ENCODE measurements at regions not wholly inside any gene's neighbourhood (a gene's known extent, or its start where the extent isn't known, plus 50 kb on each side); places are given as distances from the start of the nearest gene placed in this dataset.

DNA sequence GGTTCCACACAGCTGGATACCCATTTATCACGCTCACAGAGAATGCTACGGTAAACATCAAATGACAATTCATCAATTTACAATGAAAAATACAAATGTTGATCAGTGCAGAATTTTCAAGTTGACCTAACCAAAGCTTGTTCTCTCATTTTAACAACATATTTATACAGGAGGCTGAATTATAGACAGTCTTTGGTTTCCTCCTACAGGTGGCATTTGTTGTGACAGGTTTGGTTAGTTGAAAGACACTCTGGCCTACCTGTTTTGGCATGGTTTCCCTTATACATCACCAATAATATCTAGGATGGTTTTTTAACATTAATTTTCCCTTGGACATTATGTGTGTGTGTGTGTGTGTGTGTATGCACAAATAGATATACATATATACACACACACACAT is 642.5 kb upstream of the MMS22L start:
- Histone ChIP-seq H3K9me3 (replicated peaks; ENCODE audit: control insufficient read depth, insufficient read depth, low read length) (no peaks in the 10 kb centered on the region), H2AFZ (ENCODE audit: control insufficient read depth, low read depth, low read length) (no peak overlapping the region), H3K27ac (ENCODE audit: control insufficient read depth, insufficient read depth) (no peak overlapping the region), H3K27me3 (replicated peaks in 1 of 2; ENCODE audit: control insufficient read depth in 2 of 2, insufficient read depth in 2 of 2, low read length in 1 of 2) (no peaks in the 10 kb centered on the region), H3K36me3 (ENCODE audit: control insufficient read depth in 2 of 2, insufficient read depth in 2 of 2, low read length in 1 of 2) (no peaks in the 10 kb centered on the region), H3K4me2 (ENCODE audit: control insufficient read depth, insufficient read depth) (no peak overlapping the region), H3K9ac (ENCODE audit: control insufficient read depth, insufficient read depth, low read length) (no peak overlapping the region), H3K4me1 (ENCODE audit: control insufficient read depth, insufficient read depth, low read length) (no peaks in the 10 kb centered on the region), H3K4me3 (no peak overlapping the region), H4K20me1 (ENCODE audit: control insufficient read depth, insufficient read depth) (no peaks in the 10 kb centered on the region), H3K79me2 (ENCODE audit: control insufficient read depth, insufficient read depth, low read length) (no peaks in the 10 kb centered on the region)
- intact Hi-C loops (cut with micrococcal nuclease; ENCODE audit: unreplicated experiment): loop anchor here (2.0 to 10.0 kb wide), 2 partner anchors 221 to 429 kb away; no protein-coding TSS in a partner anchor
- ChIA-PET POLR2A (no interaction called here), SMC1A (ENCODE audit: uncharacterized antibody, unreplicated experiment) (interaction anchor here (0.6 to 1.3 kb wide), 2 partner anchors 11 to 428 kb away, joined by 4 read pairs; no protein-coding TSS in a partner anchor), RAD21 (ENCODE audit: unreplicated experiment) (no interaction called here), CTCF (interaction anchor here (0.6 to 1.3 kb wide), 3 partner anchors 47 to 429 kb away, joined by 3 to 4 read pairs (median 3); no protein-coding TSS in a partner anchor)
- no TSS peak for BruUV-seq (replicated peaks)
- ATAC-seq (no peak), DNase-seq (ENCODE audit: low read depth, low spot score) (no peak), FAIRE-seq (no peak)
- 45% methylated on average over 2 of the region's 2 CpGs for WGBS (ENCODE audit: insufficient coverage, insufficient replicate concordance, low lambda C conversion rate, missing lambda C conversion rate)
- in situ Hi-C loops (cut with MboI): no loop called here
- TF ChIP-seq SMC3 (IDR thresholded peaks at IDR 0.05; ENCODE audit: borderline replicate concordance, low read length) (peak; percentile 7; the same call in 1 of the 2 replicates), MEF2A (IDR thresholded peaks at IDR 0.05; ENCODE audit: insufficient read depth, low read depth, low read length) (no peak), RAD21 (IDR thresholded peaks at IDR 0.05; ENCODE audit: insufficient read depth, low read depth, low read length) (peak; percentile 49; the same call in 1 of the 2 replicates), MXI1 (IDR thresholded peaks at IDR 0.05; ENCODE audit: low read depth, low read length) (no peak), MYB (IDR thresholded peaks at IDR 0.05; ENCODE audit: borderline replicate concordance, low read depth, low read length) (no peak)
- TF ChIP-seq, protein P1, sequence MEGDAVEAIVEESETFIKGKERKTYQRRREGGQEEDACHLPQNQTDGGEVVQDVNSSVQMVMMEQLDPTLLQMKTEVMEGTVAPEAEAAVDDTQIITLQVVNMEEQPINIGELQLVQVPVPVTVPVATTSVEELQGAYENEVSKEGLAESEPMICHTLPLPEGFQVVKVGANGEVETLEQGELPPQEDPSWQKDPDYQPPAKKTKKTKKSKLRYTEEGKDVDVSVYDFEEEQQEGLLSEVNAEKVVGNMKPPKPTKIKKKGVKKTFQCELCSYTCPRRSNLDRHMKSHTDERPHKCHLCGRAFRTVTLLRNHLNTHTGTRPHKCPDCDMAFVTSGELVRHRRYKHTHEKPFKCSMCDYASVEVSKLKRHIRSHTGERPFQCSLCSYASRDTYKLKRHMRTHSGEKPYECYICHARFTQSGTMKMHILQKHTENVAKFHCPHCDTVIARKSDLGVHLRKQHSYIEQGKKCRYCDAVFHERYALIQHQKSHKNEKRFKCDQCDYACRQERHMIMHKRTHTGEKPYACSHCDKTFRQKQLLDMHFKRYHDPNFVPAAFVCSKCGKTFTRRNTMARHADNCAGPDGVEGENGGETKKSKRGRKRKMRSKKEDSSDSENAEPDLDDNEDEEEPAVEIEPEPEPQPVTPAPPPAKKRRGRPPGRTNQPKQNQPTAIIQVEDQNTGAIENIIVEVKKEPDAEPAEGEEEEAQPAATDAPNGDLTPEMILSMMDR (IDR thresholded peaks at IDR 0.05 in 2 of 3, conservative IDR thresholded peaks at IDR 0.05 in 1 of 3; ENCODE audit: control insufficient read depth in 2 of 3, extremely low read depth in 1 of 3, insufficient read depth in 1 of 3, low read depth in 3 of 3, low read length in 3 of 3): peak in 1 of 3 experiments; percentile 38; a peak in 3 of 6 replicates
- TF ChIP-seq, protein P2, sequence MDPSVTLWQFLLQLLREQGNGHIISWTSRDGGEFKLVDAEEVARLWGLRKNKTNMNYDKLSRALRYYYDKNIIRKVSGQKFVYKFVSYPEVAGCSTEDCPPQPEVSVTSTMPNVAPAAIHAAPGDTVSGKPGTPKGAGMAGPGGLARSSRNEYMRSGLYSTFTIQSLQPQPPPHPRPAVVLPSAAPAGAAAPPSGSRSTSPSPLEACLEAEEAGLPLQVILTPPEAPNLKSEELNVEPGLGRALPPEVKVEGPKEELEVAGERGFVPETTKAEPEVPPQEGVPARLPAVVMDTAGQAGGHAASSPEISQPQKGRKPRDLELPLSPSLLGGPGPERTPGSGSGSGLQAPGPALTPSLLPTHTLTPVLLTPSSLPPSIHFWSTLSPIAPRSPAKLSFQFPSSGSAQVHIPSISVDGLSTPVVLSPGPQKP (IDR thresholded peaks at IDR 0.05; ENCODE audit: low read depth, low read length): no peak

Measured in GM12878 (cell line).